ENCODE measurements at regions not wholly inside any gene's neighbourhood (a gene's known extent, or its start where the extent isn't known, plus 50 kb on each side); places are given as distances from the start of the nearest gene placed in this dataset.
"Not testable (repeated sequence)": the region's sequence is repeated elsewhere in the genome, so short reads cannot be mapped to it uniquely, and the experiment has no call there.

DNA sequence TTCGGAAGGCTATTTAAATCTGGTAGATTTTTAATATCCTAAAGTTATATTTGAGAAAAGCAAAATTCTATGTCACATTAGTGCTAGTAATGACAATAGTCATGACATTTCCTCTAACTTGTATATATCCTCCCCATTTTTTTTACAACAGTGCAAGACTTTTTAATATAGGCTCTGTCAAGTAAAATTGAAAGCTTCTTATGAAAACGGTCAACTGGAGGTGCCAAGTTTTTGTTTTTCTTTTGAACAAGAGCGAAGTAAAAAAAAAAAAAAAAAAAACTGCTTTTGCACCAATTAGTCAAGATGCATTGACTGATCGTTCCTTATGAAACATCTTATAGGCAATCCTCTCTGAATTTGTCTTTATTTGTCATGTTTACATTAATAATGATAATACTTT lies 389.3 kb downstream of the STK39 start:
- Mint-ChIP-seq H3K4me1 (ENCODE audit: low read depth) (no peaks in the 10 kb centered on the region), H3K9me3 (no peaks in the 10 kb centered on the region), H3K36me3 (ENCODE audit: low read depth) (no peaks in the 10 kb centered on the region), H3K27me3 (peaks cover under 1% of the 10 kb centered on the region), H3K4me3 (no peak overlapping the region), H3K27ac (no peak overlapping the region)
- intact Hi-C loops (cut with micrococcal nuclease): no loop called here

DNA sequence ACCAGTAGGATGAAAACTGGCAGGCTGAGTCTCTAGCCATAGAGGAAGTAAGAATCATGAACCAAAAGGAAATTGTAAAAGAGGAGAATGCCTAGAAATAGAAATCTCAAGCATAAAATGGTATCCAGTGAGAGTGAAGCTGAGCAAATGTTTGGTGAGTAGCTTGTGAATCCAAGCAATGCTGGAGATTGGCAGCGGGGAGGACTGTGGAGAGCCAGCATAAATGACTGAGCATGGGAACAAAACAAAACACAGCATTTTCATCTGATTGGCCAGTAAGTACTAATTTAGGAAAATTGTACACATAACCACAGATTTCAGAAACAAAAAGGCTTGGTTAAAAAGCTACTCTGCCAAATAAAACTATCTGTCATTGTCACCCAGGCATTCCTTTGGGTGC lies 390.0 kb downstream of the STK39 start:
- H3K4me1 Mint-ChIP-seq (ENCODE audit: low read depth): no peaks in the 10 kb centered on the region

DNA sequence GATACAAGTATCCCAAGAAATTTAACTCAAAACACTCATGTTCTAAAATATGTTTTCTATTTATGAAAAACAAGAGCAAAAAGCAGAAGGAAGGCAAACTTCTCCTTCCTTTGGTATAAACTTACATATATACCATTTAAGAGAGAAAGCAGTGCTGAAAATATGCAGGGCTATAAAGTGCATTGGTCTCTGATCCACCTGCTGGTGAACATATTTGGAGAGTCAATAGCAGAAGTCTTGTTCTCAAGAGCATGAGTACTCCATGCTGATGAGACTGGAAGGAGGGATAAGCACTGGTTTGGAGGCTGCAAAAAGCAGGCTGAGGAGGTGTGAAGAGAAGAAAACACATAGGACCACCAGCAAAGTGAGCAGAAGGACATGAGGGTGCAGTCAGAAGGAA lies 391.2 kb downstream of the STK39 start:
- H3K9me3 Mint-ChIP-seq: no peaks in the 10 kb centered on the region
- H3K36me3 Mint-ChIP-seq (ENCODE audit: low read depth): no peaks in the 10 kb centered on the region
- H3K27ac Mint-ChIP-seq: no peak overlapping the region
- H3K4me3 Mint-ChIP-seq: no peak overlapping the region
- intact Hi-C loops (cut with micrococcal nuclease): no loop called here
- peaks cover 1% of the 10 kb centered on the region for H3K27me3 Mint-ChIP-seq
- H3K4me1 Mint-ChIP-seq (ENCODE audit: low read depth): no peaks in the 10 kb centered on the region

More for the DNA sequence above, 390.0 kb downstream of the STK39 start:
- Mint-ChIP-seq H3K27ac (no peak overlapping the region), H3K27me3 (peaks cover 1% of the 10 kb centered on the region), H3K9me3 (no peaks in the 10 kb centered on the region), H3K4me3 (no peak overlapping the region), H3K36me3 (ENCODE audit: low read depth) (no peaks in the 10 kb centered on the region)
- intact Hi-C loops (cut with micrococcal nuclease): no loop called here

DNA sequence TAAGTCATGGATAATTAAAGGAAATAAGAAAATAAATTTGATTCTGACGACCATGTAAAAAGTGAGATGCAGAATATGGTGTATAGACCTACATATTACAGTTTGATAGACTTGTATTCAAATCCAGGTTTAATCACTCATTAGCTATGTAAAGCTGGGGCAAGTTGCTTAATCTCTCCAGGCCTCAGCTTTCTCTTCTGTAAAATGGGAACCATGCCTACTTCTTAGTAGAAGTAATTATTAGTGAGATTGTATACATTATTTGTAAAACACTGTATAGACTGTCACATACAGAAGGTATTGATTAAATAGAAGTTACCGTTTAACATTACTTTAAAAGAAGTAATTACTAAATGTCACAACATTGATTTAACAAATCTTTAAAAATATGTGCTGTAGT lies 392.2 kb downstream of the STK39 start:
- intact Hi-C loops (cut with micrococcal nuclease): no loop called here
- no peak overlapping the region for H3K27ac Mint-ChIP-seq
- no peak overlapping the region for H3K4me3 Mint-ChIP-seq
- no peaks in the 10 kb centered on the region for H3K9me3 Mint-ChIP-seq
- H3K36me3 Mint-ChIP-seq (ENCODE audit: low read depth): no peaks in the 10 kb centered on the region
- peaks cover 1% of the 10 kb centered on the region for H3K27me3 Mint-ChIP-seq
- H3K4me1 Mint-ChIP-seq (ENCODE audit: low read depth): no peaks in the 10 kb centered on the region

DNA sequence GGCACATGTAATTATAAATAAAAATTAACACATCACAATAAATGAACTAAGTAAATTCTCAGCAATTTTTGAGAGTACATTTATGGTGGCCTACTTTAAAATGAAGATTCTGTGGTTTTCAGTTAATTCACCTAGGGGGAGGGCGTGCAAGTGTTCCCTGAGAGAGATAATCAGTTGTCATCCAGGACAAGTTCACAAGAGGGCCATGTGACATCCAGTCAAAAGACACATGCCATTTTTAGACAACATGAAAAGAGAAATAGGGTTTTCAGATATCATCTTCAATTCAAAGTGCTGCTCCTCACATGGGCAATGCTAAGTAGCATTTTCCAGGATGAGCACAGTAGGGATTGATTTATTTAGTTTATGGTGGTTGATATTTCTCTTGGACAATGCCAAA lies 393.7 kb downstream of the STK39 start:
- H3K27me3 Mint-ChIP-seq: peaks cover 1% of the 10 kb centered on the region
- intact Hi-C loops (cut with micrococcal nuclease): no loop called here
- no peak overlapping the region for H3K4me3 Mint-ChIP-seq
- no peaks in the 10 kb centered on the region for H3K4me1 Mint-ChIP-seq (ENCODE audit: low read depth)
- H3K27ac Mint-ChIP-seq: no peak overlapping the region
- no peaks in the 10 kb centered on the region for H3K9me3 Mint-ChIP-seq
- no peaks in the 10 kb centered on the region for H3K36me3 Mint-ChIP-seq (ENCODE audit: low read depth)

DNA sequence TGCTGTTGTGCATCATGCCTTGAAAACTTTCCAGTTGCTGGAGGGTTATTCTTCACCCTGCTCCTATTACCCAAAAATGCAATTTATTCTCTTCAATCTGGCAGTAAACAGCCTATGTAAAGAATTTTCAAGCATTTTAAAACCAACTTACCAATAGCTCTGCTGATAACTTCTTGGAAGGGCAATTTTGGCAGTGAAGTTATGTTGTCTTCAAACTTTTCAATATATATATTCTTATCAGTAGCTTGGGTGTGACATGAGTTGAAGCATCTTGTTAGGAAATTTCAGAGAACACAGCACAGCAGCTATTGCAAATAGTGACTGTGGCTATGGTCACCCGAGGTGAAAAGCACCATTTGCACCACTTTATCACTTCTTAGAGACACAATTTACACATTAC lies 395.5 kb downstream of the STK39 start:
- H3K27me3 Mint-ChIP-seq: peaks cover 1% of the 10 kb centered on the region
- intact Hi-C loops (cut with micrococcal nuclease): no loop called here
- H3K9me3 Mint-ChIP-seq: no peaks in the 10 kb centered on the region

DNA sequence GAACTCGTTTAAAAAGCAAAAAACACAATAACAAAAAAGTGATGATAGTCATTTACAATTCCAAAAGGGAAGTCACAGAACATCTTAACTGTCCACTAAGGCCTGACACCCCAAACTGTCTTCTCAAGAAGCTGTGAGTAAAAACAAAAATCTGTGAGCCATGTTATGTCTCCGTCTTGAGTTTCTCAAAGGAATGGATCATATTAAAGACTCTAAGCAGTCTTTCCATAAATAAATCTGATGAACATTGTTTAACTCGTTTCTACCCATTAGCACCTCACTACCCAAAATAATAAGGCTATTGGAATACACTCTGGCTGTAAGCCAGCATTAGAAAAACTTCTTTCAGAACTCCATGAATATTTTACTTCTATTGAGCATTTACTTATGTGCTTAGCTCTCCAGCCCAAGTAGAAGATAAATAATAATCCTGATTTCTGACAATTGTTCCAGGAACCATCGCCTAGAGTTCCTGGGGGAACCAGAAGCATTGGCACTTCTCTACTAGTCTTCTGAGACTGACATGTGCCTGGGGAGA lies 396.0 kb downstream of the STK39 start:
- no peaks in the 10 kb centered on the region for H3K4me1 Mint-ChIP-seq (ENCODE audit: low read depth)
- no peak overlapping the region for H3K4me3 Mint-ChIP-seq
- H3K27me3 Mint-ChIP-seq: peaks cover 1% of the 10 kb centered on the region
- H3K36me3 Mint-ChIP-seq (ENCODE audit: low read depth): no peaks in the 10 kb centered on the region
- H3K9me3 Mint-ChIP-seq: no peaks in the 10 kb centered on the region
- intact Hi-C loops (cut with micrococcal nuclease): no loop called here
- H3K27ac Mint-ChIP-seq: no peak overlapping the region

More for the DNA sequence above, 395.5 kb downstream of the STK39 start:
- no peaks in the 10 kb centered on the region for H3K36me3 Mint-ChIP-seq (ENCODE audit: low read depth)
- H3K27ac Mint-ChIP-seq: no peak overlapping the region
- H3K4me1 Mint-ChIP-seq (ENCODE audit: low read depth): no peaks in the 10 kb centered on the region
- no peak overlapping the region for H3K4me3 Mint-ChIP-seq

DNA sequence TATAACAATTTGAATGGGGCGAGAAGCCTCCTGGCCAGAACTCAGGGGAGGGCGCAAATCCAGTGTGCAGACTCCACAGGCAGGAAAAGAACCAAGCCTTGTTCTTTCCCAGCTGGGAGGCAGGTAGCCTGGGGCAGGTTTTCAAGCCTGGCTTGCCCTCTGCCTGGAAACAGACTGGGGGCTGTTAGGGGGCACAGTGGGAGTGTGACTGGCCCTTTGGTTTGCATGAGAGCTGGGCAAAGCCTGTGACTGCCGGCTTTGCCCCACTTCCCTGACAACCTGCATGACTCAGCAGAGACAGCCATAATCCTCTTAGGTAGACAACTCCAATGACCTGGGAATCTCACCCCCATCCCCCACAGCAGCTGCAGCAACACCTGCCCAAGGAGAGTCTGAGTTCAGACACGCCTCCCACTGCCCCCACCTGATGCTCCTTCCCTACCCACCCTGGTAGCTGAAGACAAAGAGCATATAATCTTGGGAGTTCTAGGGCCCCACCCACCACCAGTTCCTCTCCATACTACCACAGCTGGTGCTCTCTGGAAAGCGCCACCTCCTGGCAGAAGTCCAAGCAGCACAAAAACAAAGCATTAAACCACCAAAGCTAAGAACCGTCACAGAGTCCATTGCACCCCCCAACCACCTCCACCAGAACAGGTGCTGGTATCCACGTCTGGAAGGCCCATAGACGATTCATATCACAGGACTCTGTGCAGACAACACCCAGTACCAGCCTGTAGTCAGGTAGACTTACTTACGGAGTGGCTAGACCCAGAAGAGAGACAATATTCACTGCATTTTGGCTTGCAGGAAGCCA lies 402.5 kb downstream of the STK39 start:
- no peaks in the 10 kb centered on the region for H3K4me1 Mint-ChIP-seq (ENCODE audit: low read depth)
- intact Hi-C loops (cut with micrococcal nuclease): no loop called here
- no peaks in the 10 kb centered on the region for H3K27me3 Mint-ChIP-seq
- H3K36me3 Mint-ChIP-seq (ENCODE audit: low read depth): no peaks in the 10 kb centered on the region
- H3K4me3 Mint-ChIP-seq: no peak overlapping the region
- H3K9me3 Mint-ChIP-seq: no peaks in the 10 kb centered on the region
- no peak overlapping the region for H3K27ac Mint-ChIP-seq

DNA sequence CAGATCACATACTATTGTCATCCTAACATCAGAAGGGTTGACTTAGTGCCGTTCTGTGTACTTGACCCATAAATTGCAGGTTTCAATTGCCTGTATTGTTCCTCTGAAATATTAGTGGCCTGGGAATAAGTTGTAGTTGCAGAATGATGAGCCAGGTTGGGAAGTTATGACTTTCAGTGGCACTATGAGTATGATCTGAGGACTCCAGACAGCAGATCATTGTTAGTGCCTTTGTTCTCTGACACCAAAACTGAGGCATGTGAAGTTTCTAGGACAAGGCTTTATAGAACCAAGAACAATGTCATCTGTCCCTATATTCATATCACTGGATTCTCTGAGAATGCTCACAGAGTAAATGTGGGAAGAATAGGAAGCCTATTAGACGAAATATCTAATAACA lies 403.7 kb downstream of the STK39 start:
- intact Hi-C loops (cut with micrococcal nuclease): no loop called here
- Mint-ChIP-seq H3K9me3 (no peaks in the 10 kb centered on the region), H3K36me3 (ENCODE audit: low read depth) (no peaks in the 10 kb centered on the region), H3K4me3 (no peak overlapping the region), H3K4me1 (ENCODE audit: low read depth) (no peaks in the 10 kb centered on the region), H3K27me3 (no peaks in the 10 kb centered on the region), H3K27ac (no peak overlapping the region)

DNA sequence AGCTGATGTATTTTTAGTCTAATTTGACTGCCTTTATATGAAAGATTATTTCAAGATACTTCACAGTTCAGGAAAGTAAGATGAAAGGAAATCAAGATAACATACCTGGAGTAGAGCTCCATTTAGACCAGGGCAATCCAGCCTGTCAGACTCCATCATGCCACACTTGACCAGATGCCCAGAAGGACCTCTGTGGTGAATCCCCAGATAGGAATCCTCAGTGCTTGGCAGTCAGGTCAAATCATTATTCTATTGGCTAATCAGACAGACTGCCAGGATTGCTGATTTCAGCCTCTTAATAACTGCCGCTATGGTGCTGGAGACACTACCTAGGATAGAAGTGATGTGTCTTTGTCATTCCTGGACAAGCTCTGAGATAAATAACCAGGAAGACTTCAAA lies 404.2 kb downstream of the STK39 start:
- Mint-ChIP-seq H3K27ac (no peak overlapping the region), H3K27me3 (no peaks in the 10 kb centered on the region), H3K4me1 (ENCODE audit: low read depth) (no peaks in the 10 kb centered on the region), H3K36me3 (ENCODE audit: low read depth) (no peaks in the 10 kb centered on the region), H3K9me3 (no peaks in the 10 kb centered on the region), H3K4me3 (no peak overlapping the region)
- intact Hi-C loops (cut with micrococcal nuclease): no loop called here

DNA sequence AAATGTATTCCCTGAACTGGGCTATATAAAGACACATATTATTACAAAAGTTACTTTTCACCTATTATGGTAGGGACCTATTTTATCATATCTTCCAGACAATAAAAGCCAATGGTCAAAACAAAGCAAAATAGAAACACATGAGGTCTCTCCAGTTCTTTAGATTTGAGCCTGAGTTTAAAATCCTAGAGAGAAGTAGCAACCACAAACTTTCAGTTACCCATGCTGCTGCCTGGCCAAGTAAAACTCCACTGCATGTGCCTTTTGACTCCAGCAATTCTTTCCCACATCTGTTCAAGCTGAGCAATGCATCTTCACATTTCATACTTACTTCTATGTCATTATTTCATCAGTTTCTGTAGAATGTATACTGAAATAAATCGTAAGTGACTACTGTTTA lies 405.3 kb downstream of the STK39 start:
- Mint-ChIP-seq H3K9me3 (no peaks in the 10 kb centered on the region), H3K4me1 (ENCODE audit: low read depth) (no peaks in the 10 kb centered on the region), H3K27me3 (no peaks in the 10 kb centered on the region)

DNA sequence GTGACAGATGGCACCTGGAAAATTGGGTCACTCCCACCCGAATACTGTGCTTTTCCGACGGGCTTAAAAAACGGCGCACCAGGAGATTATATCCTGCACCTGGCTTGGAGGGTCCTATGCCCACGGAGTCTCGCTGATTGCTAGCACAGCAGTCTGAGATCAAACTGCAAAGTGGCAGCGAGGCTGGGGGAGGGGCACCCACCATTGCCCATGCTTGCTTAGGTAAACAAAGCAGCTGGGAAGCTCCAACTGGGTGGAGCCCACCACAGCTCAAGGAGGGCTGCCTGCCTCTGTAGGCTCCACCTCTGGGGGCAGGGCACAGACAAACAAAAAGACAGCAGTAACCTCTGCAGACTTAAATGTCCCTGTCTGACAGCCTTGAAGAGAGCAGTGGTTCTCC lies 412.1 kb downstream of the STK39 start:
- H3K36me3 Mint-ChIP-seq (ENCODE audit: low read depth); H3K4me1 Mint-ChIP-seq (ENCODE audit: low read depth); intact Hi-C loops (cut with micrococcal nuclease); H3K27ac Mint-ChIP-seq; H3K9me3 Mint-ChIP-seq; H3K27me3 Mint-ChIP-seq; H3K4me3 Mint-ChIP-seq: not testable (repeated sequence)

More for the DNA sequence above, 405.3 kb downstream of the STK39 start:
- no peaks in the 10 kb centered on the region for H3K36me3 Mint-ChIP-seq (ENCODE audit: low read depth)
- no peak overlapping the region for H3K27ac Mint-ChIP-seq
- intact Hi-C loops (cut with micrococcal nuclease): no loop called here
- no peak overlapping the region for H3K4me3 Mint-ChIP-seq

DNA sequence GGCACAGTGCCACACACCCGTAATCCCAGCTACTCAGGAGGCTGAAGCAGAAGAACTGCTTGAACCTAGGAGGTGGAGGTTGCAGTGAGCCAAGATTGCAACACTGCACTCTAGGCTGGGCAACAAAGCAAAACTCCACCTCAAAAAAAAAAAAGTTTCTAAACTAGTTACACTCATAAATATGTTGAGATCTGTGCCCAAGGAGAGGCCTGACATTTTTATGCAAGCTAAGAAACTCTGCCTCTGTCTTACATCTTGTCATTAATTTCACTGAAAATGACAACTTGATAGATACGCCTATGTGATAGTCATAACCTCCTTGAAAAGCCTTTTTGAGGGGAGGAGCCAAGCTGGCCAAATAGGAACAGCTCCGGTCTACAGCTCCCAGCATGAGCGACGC lies 412.7 kb downstream of the STK39 start:
- Mint-ChIP-seq H3K27me3 (no peaks in the 10 kb centered on the region), H3K4me3 (no peak overlapping the region), H3K36me3 (ENCODE audit: low read depth) (no peaks in the 10 kb centered on the region), H3K4me1 (ENCODE audit: low read depth) (no peaks in the 10 kb centered on the region), H3K27ac (no peak overlapping the region), H3K9me3 (peaks cover 8% of the 10 kb centered on the region)
- intact Hi-C loops (cut with micrococcal nuclease): no loop called here

DNA sequence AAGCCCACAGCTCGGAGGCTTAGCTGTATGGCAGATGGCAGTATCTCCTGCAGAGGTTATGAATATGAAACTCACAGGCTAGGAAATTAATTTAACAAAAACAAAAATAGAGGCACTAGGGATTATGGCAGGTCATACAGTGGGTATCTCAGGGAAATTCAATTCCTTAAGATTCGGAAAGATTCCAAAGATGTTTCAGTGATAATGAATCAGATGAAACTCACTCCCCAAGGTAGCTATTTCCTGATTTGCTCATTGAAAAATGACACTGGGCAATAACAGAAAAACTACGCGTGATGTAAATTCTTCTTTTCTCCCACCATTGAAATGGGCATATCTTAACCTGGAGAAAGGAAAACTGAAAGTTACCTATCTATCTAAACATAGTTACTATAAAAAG lies 414.1 kb downstream of the STK39 start:
- peaks cover 8% of the 10 kb centered on the region for H3K9me3 Mint-ChIP-seq
- H3K27me3 Mint-ChIP-seq: no peaks in the 10 kb centered on the region
- no peak overlapping the region for H3K4me3 Mint-ChIP-seq
- no peaks in the 10 kb centered on the region for H3K4me1 Mint-ChIP-seq (ENCODE audit: low read depth)
- no peaks in the 10 kb centered on the region for H3K36me3 Mint-ChIP-seq (ENCODE audit: low read depth)
- intact Hi-C loops (cut with micrococcal nuclease): no loop called here
- H3K27ac Mint-ChIP-seq: no peak overlapping the region

DNA sequence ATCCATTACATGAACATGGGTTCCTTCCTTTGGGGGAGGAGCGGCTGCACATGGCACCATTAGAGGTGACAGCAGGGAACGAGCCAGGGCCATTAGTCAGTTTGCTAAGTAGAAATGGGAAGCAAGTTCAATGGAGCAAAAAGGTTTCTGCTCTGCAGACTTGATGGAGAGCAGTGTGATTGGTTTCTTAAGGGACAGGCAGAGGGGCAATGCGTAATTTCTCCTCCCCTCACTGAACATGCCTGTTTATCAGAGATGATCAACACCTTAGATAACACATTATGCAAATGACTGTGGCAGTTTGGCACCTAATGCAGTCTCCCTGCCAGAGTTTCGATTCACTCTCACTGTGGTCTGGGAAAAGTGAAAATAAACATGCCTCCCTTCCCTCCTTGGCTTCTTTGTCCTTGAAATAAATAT lies 414.5 kb downstream of the STK39 start:
- no peak overlapping the region for H3K27ac Mint-ChIP-seq
- peaks cover 8% of the 10 kb centered on the region for H3K9me3 Mint-ChIP-seq
- no peaks in the 10 kb centered on the region for H3K4me1 Mint-ChIP-seq (ENCODE audit: low read depth)
- no peak overlapping the region for H3K4me3 Mint-ChIP-seq
- intact Hi-C loops (cut with micrococcal nuclease): no loop called here
- H3K27me3 Mint-ChIP-seq: no peaks in the 10 kb centered on the region
- H3K36me3 Mint-ChIP-seq (ENCODE audit: low read depth): no peaks in the 10 kb centered on the region

Measured in dendritic cell treated with granulocyte-macrophage colony-stimulating factor and Interleukin-4, amounts not matched to agents 40 ng/mL and 50 ng/mL, for 4 days (primary cell).